HG02759 (cell line): ENCODE measurements at regions not wholly inside any gene's neighbourhood (a gene's known extent, or its start where the extent isn't known, plus 50 kb on each side); places are given as distances from the start of the nearest gene placed in this dataset.

Source experiments
- ATAC-seq: cut with Tn5 transposase; IDR thresholded peaks from one replicate; pipeline ENCODE4 v1.9.1; 2021; ENCODE audit warnings: mild to moderate bottlenecking, moderate library complexity; ENCODE audit not compliant: unreplicated experiment

DNA sequence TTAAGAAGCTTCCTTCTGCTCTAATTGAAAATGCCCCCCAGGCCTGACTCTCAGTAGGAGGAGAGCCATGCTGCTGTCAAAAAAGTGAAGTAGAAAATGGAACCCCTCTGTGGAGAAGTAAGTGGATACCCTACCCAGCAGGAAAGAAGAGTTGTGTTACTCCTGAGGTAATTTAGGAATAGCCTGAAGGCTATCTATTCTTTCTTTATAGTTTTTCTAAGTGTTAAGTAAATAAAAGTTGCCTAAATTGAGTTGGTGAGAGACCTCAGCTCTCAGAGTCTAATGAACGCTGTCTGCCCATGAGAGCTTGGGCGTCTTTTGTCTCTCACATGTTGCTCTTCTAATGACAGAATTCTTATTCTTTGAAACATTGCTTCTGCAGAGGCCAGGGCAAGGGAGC is 116.2 kb downstream of the NSUN3 start:
- no peak for ATAC-seq

DNA sequence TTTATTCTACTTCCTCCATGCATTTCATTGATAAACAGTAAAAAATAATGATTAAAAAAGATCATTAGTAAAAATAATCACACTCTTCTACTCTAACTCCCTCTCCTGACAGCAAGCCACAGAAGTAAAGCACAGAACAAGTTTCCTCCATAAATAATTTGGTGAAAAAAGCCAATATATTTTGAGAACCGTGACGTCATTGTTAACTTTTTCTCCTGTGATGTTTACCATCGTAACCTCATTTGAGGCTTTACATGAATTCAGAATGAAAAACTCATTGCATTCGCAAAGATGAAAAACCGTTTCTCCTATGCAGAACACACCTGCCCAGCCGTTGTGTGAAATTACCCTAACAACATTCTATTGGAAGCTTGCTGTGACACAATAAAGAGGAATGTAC is 120.7 kb downstream of the NSUN3 start:
- no peak for ATAC-seq

DNA sequence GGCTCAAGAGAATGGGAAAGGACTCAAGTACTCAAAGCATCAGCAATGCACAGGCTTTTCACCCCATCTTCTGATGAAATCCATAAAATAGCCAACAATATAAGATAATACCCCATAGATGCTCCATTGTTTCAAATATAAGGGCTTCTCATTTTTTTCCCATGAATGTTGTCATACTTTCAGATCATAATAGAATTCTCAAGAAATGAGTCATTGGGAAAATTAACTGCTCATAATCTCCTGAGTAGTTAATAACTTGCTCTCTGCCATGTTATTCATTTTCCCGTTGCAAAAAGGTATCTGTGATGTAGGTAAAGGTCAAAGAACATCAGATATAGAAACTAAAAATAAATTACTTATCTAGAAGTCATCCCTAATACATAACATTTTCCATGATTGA is 121.9 kb downstream of the NSUN3 start:
- ATAC-seq: no peak

DNA sequence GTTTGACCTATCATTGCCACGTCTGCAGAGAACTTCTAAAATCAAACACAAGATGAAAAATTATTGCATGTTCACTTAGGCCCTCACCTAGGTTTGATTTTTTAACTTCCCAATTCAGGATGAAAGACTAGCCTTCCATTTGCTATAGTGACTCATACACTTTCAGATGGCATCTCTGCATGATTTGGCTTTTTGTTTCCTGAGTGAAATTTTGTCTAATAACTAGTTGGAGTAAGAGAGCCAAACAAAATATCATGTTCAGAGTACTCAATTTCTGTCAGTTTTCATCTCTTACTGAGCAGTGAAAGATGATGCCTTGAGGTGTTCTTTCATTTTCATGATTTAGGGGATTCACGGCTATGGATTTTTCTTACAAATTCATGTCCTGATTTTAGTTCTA is 122.9 kb downstream of the NSUN3 start:
- no peak for ATAC-seq

DNA sequence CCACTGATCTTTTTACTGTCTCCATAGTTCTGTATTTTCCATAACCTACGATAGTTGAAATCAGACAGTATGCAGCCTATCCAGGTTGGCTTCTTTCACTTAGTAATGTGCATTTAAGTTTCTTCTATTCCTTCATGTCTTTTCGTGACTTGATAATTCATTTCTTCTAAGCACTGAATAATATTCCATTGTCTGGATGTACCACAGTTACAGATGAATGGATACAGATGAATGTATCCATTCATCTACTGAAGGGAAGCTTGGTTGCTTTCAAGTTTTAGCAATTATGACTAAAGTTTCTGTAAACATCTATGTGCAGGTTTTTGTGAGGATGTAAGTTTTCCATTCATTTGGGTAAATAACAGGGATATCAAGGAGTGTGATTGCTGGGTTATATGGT is 124.8 kb downstream of the NSUN3 start:
- no peak for ATAC-seq

DNA sequence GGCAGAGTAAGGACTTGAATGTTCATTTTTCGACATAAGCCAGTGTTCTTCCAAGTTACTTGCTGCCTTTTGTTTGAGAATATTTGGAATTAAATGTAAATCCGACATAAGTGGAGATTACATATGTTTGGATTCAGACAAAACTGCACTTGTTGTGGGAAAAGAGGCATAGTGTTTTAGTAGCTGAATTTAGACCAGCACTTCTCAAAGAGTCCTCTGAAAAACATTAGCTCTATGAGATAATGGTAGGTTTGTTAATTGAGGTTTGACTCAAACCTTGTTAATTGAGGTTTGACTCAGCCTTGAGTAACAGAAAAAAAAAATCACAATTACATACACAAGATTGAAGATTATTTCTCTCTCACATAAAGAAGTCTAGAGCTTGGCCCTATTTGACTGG is 132.5 kb downstream of the NSUN3 start:
- ATAC-seq: no peak

DNA sequence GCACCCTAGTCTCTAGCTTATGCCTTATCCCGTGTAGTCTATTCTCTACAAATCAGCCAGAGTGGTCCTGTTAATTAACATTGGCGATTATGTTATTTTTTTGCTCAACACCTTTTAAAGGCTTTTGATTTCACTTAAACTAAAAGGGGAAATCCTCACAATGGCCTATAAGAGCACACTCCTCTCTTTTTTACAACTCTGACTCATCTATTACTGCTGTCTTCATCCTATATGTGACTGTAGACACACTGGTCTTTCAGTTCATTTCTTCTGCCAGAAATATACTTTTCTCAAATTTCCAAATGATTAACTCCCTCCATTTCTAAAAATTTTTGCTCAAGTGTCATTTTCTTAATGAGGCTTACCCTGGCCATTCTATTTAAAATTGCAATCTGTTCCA is 143.4 kb downstream of the NSUN3 start:
- ATAC-seq: no peak

DNA sequence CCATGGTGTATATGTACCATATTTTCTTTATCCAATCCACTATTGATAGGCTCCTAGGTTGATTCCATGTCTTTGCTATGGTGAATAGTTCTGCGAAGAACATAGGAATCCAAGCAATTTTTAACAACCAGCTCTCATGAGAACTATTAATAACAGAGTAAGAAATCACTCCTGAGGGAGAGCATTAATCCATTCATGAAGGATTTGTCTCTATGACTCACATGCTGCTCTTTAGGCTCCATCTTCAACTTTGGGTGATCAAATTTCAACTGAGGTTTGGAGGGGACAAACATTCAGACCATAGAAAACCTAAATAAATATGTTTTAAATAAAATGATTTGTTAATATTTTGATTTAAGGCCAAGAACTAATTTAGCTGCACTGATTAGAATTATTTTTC is 147.4 kb downstream of the NSUN3 start:
- no peak for ATAC-seq

DNA sequence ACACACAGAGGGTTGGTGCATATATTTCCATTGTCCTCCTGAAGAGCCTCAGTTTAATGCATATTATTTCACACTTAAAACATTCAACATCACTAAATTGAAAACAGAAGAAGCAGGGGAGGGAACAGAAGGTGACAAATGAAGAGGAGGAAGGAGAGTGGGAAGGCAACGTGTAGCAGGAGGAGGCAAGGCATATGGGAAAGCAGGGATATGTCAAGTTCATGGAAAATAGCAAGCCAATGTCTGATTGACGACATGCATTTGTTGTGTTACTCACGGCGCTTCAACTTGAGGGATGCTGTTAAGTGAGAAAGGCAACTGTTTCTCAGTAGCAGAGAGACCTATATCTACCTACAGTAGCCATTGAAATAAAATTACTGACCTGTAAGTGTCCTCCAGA is 154.5 kb downstream of the NSUN3 start:
- ATAC-seq: no peak

DNA sequence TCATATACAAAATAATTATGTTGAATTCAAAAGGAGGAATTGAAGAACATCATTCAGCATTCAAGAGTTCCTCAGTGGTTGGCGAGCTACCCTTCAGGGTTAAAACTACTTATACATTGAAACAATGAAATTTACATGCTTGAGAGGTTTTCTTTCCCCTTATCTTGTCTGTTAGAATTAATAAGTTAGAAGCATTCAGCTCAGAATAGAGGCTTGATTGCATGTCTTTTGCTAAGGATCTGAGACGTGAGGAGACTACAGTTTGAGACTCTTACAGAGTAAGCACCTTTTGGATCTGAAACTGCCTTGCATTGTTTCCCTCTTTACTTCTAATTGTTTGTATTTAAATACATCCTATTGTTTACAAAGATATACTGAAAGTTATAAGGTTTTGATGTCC is 157.6 kb downstream of the NSUN3 start:
- no peak for ATAC-seq

DNA sequence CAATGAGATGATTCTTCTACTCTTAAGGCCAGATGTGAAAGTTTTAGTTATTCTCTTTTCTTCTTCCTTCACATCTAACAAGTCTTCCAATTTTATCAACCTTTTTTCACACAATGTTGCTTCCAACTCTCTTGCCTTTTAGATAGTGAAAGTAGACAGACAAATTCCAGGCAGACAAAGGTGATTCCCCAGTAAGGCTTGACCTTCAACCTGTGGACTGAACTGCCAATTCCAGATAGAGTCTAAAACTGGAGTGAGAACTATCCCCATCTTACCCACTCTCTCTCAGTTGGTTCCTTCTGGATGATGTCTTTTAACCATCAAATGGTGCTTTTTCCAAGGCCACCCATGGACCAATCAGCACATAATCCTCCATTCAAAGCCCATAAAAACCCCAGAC is 159.0 kb downstream of the NSUN3 start:
- no peak for ATAC-seq

DNA sequence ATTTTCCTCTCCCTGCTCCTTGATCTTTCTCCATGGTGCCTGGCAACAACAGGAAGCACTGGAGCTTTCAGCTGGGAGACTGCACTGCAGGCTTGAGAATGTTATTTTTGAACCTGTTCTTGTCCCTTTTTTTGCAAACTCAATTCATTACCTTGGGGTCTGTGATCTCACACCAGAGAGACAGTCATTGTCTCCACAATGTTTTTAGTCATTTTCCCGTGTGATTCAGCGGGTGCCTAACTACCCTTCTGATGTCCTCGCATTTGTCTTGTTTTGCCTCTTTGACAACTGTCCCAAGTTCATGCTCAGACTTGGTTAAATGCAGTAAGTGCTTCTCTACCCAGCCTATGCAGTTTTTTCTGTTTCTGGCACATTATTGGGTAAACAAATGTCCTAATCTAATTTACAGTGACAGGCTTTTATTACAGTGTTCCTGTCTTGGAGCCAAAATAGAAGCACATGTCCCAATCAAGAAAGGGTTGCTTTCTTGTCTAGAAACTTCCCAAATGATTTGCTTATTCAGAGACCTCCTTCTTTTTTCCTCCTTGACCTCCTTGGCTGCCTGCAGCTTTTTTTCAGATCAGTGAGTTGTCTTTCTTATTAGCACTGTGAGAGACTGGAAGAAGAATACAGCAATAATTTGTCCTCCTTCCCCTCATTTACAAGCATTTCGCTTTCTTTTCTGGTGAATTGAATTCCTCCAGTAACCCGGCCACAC is 162.4 kb downstream of the NSUN3 start:
- no peak for ATAC-seq

DNA sequence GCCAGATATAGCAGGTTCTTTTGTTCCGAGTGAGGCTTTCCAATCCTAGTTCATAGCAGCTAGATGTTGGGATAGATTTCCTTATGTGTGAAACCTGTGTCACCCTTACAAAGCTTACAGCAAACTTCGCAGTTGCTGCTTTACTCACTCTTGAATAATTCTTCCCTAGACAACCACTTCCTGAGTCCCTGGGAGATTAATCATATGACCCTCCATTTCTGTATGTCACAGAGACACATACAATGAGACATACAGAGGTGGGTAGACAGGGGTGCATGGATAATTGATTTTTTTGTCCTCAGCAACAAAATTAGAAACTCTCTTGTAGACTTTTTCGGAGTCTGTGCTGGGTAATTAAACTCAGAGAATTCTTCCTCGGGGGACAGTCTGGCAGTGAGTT is 163.2 kb downstream of the NSUN3 start:
- ATAC-seq: no peak

DNA sequence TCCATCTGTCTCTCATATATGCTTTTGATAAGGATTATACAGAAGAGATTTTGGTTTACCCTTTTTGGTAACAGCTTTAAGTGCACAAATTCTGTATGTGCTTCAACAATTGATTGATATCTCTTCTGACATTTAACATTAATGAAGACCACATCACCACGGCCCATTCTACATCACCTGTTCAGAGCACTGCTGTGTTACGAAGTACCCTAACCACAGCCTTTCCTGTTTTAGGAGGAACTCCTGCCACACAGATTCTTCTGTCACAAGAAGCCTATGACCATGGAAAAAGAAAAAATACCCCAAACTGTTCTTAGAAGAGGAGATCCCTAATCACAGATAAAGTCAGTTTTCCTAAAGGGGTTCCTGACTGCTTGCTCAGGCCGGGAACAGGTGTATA is 170.1 kb downstream of the NSUN3 start:
- ATAC-seq: no peak

DNA sequence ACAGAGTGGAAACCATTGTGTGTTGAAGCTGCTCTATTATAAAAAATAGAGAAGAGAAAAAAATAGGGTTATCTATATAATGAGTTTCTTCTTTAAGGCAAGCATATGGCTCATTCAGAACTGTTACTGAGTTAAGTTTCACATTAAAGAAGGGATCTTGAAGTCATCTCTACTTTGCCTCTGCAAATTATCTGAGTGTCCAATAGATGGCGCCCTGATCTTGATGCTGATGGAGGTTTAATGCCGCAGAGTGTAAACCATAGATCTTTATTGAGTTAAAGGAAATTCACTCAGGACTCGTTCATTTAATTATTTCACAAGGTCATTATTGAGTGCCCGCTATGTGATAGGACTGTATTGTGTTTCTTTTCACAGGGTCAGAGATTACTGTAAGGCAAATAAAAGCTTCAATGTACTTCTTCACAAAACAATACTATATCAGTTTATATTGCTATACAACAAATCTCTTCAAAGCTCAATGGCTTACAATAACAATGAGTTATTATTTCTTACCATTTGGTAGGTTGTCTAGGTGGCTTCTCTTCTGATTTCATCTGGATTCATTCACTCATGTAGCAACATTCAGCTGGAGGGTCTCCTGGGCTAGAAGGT is 171.4 kb downstream of the NSUN3 start:
- peak; percentile 74 for ATAC-seq

DNA sequence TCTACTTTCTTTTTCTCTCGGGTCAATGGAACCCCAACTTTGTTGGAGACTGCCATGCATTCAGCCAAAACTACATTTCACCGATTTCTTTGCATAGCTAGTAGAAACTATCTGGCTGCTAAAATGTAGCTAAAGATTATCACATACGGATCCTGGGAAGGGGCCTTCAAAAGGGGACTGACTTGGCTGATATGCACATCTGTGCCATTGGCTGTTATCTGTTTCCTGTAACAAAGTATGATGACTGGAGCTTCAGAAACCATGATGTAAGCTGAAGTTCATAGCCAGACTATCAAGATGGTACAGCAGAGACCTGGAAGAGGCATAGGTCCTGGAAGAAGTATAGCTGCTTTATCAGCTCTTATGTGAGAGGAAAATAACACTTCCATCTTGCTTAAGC is 179.1 kb downstream of the NSUN3 start:
- no peak for ATAC-seq

DNA sequence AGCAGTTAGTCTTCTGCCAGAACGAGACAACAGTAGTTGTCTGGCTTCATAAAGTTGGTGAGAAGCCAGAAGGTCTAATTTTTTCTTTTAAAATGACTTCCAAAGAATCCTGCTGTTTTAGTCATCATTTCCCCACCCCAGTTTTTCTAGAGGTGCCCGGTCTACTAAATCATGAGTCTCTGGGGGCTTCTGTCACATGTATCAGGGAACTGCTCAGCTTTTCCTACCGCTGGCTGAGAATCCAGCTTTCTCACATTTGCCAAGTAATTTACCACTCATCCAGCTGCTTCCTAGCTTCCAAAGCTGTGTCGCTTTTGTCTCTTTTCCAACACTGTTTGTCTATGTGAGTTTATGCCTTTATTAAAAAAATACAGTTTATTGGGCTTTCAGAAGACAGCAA is 183.3 kb downstream of the NSUN3 start:
- ATAC-seq: no peak

DNA sequence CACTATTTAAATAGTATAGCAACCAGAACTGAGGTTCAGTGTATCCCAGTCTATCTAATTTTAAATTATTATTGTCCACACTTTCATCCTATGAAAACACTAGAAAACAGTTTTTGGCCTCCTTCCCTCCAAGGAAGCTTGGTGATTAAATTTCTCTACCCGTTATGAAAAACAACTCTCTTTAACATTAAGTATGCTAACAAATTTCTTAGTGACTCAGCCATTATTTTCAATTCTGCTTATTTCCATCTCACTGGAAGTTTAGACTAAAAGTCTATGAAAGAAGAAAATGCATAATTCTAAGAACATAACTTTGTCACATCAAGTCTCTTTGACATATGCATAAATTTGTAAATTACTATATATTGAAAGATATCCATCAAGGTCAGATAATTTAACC is 185.2 kb downstream of the NSUN3 start:
- ATAC-seq: no peak

DNA sequence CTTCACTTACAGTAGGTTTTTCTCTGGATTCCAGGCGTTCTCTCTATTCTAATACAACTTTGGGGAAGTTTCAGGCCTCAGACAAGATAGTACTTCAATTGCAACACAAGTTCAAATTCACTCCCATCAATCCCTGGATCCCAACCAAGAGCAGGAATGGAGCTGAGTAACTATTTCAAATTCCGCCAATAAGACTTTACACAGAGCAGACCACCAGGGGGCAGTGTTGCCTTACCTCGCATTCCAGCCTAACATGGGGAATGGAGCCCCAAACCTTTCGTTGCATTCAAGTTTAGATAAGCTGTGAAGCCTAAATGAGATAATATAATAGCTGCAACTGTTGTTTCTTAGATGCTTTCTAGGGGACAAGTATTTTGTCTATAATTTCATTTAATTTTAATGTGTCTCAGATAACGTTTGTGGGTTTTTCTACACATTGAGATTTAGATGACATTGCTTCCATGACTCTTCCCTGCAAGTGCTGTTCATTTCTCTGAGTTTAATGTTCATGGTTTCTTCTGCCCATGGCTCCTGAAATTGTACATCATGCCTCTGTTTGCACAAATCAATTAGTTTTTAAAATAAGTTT is 186.7 kb downstream of the NSUN3 start:
- ATAC-seq: peak; percentile 90

DNA sequence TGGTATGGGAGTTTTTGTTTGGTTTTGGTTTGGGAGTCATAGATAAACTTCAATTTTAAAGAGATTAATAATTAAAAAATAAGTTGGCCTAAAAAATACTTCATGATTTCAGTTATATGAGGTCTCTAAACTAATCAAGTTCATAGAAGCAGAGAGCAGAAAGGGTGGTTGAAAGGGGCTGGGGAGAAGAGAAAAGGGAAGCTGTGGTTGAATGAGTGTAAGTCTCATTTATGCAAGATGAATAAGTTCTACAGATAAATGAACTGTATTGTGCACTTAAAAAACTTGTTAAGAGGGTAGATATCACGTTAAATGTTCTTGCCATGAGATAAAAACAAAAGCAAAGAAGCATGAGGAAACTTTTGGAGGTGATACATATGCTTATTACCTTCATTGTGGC is 188.7 kb downstream of the NSUN3 start:
- ATAC-seq: no peak

DNA sequence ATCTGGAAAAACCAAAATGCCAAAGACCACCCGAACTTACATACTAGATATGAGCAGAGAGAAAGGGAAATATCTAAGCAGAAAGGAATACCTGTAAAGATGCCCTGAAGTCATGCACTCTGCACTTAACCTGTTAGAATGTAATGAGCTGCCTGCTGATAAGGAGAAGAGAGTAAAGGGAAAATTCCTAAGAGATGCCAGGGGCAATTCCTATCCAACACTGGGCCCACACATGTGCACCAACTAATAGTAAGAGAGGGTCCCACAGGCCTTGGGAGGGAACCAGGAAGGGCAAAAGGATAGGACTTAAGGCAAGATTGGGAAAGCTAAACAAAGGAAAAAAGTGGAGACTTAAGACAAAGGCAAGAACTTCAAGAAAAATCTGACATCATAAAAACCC is 189.5 kb downstream of the NSUN3 start:
- ATAC-seq: no peak

DNA sequence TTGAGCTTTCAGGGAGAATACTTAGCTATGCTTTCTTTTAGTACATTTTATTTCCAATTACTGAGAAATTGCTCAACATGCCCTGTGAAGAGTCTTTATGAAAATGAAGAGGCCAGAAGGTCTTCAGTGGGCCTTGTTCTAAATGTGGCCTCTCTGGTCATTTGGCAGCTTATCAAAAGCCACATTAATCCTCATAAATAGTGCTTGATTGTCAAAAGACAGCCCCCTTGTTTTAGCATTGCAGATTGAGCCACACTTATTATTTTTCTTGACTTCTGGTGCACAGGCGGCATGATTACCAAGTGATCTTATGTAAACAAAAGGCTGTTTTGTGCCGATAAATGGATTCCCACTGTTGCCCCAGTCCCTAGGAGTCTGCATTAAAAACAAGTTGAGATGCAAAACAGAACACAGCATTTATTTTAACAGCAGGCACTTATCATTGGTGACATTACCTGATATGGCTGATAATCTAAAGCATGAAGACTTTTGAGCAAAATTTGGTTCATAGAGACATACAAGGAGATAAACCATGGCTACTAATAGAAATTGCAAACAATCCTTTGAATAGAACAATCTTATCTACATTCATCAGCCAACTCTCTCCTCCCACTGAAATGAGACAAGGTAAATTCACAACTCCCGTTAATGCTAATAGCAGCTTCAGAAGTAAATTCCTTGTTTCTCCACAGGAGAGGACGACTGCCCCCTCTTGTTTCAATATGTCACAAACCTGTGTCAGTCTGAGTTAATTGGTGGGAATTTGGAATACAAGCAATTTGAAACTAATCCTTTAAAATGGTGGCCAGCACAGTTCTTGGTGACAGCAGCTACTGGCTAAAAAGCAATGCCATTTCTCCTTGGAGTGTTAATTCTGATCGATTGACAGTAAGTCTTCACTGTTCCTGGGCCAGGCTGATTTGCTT is 194.3 kb downstream of the NSUN3 start:
- ATAC-seq: no peak
